ENCODE measurements at regions not wholly inside any gene's neighbourhood (a gene's known extent, or its start where the extent isn't known, plus 50 kb on each side); places are given as distances from the start of the nearest gene placed in this dataset.

DNA sequence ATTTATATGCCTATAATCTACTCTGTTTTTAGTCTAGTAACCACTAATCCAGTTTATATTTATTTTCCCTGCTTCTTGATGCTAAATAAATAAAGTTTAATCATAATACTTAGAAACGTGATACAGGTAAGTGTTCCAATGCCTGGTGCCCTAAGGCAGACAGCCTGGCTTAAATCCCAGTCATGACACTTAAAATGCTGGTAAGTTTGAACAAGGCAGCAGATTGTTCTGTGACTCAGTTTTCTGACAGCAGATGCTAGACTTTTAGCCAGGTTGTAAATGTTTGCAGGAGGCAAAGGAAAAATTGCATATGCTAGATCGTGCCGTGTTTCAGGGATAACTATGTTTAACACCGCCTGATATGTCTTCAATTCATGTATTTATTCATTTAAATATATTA, 2661.6 kb downstream of the PCDH7 start:
- WGBS, 3 donors: 54 to 71% (median 63%) methylated on average over 4 of the region's 4 CpGs
- no peaks in the 10 kb centered on the region for H3K4me1 ChIP-seq (ENCODE audit: control insufficient read depth in 3 of 3, insufficient read depth in 2 of 3, low read depth in 1 of 3, low read length in 2 of 3)
- DNase-seq: no peak
- H3K9me3 ChIP-seq (ENCODE audit: control insufficient read depth in 2 of 2, insufficient read depth in 1 of 2, low read depth in 1 of 2, low read length in 1 of 2): peaks cover 2 to 8% of the 10 kb centered on the region in 2 donors
- no peak overlapping the region for H3K27ac ChIP-seq (ENCODE audit: low read depth in 1 of 3, low read length in 2 of 3)
- FAIRE-seq: no peak
- no peaks in the 10 kb centered on the region for H3K36me3 ChIP-seq (ENCODE audit: control insufficient read depth in 3 of 3, insufficient read depth in 2 of 3, low read depth in 1 of 3, low read length in 3 of 3)
- no peaks in the 10 kb centered on the region for H3K27me3 ChIP-seq (ENCODE audit: control insufficient read depth in 3 of 3, insufficient read depth in 3 of 3, low read length in 3 of 3)
- H3K4me3 ChIP-seq (ENCODE audit: low read depth in 1 of 3, low read length in 3 of 3): no peak overlapping the region

GRCh38 chr4:33386764-33387163, 2666.6 kb downstream of the PCDH7 start:
- Histone ChIP-seq H3K4me3 (ENCODE audit: low read depth in 1 of 3, low read length in 3 of 3) (no peak overlapping the region), H3K36me3 (ENCODE audit: control insufficient read depth in 3 of 3, insufficient read depth in 2 of 3, low read depth in 1 of 3, low read length in 3 of 3) (no peaks in the 10 kb centered on the region), H3K27me3 (ENCODE audit: control insufficient read depth in 3 of 3, insufficient read depth in 3 of 3, low read length in 3 of 3) (no peaks in the 10 kb centered on the region), H3K27ac (ENCODE audit: low read depth in 1 of 3, low read length in 2 of 3) (no peak overlapping the region), H3K9me3 (ENCODE audit: control insufficient read depth in 2 of 2, insufficient read depth in 1 of 2, low read depth in 1 of 2, low read length in 1 of 2) (peaks cover 2 to 8% of the 10 kb centered on the region in 2 donors), H3K4me1 (ENCODE audit: control insufficient read depth in 3 of 3, insufficient read depth in 2 of 3, low read depth in 1 of 3, low read length in 2 of 3) (no peaks in the 10 kb centered on the region)
- FAIRE-seq (no peak), DNase-seq (no peak)

DNA sequence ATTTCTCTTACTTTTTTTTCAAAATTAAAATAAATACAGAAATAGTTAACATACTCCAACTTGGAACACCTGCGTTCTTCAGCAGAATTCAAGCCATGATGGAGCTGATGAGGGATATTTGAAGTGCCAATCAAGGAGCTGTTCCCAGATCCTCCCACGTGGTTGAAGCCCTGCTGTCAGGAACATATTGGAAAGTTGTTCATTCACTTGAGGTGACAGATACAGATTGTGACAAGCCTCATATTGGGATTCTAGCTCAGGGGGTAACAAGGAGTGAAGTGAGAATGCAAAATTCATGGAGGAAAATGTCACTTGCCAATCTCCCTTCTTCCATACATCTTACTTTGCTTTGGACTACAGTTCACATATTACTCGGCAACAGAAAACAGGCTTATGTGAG, 2670.8 kb downstream of the PCDH7 start:
- Histone ChIP-seq H3K4me1 (ENCODE audit: control insufficient read depth in 3 of 3, insufficient read depth in 2 of 3, low read depth in 1 of 3, low read length in 2 of 3) (no peaks in the 10 kb centered on the region), H3K36me3 (ENCODE audit: control insufficient read depth in 3 of 3, insufficient read depth in 2 of 3, low read depth in 1 of 3, low read length in 3 of 3) (no peaks in the 10 kb centered on the region), H3K27me3 (ENCODE audit: control insufficient read depth in 3 of 3, insufficient read depth in 3 of 3, low read length in 3 of 3) (no peaks in the 10 kb centered on the region), H3K4me3 (ENCODE audit: low read depth in 1 of 3, low read length in 3 of 3) (no peak overlapping the region), H3K27ac (ENCODE audit: low read depth in 1 of 3, low read length in 2 of 3) (no peak overlapping the region), H3K9me3 (ENCODE audit: control insufficient read depth in 2 of 2, insufficient read depth in 1 of 2, low read depth in 1 of 2, low read length in 1 of 2) (no peaks in the 10 kb centered on the region)
- no peak for FAIRE-seq
- WGBS, 3 donors: 67 to 71% (median 69%) methylated on average over 3 of the region's 3 CpGs
- no peak for DNase-seq

DNA sequence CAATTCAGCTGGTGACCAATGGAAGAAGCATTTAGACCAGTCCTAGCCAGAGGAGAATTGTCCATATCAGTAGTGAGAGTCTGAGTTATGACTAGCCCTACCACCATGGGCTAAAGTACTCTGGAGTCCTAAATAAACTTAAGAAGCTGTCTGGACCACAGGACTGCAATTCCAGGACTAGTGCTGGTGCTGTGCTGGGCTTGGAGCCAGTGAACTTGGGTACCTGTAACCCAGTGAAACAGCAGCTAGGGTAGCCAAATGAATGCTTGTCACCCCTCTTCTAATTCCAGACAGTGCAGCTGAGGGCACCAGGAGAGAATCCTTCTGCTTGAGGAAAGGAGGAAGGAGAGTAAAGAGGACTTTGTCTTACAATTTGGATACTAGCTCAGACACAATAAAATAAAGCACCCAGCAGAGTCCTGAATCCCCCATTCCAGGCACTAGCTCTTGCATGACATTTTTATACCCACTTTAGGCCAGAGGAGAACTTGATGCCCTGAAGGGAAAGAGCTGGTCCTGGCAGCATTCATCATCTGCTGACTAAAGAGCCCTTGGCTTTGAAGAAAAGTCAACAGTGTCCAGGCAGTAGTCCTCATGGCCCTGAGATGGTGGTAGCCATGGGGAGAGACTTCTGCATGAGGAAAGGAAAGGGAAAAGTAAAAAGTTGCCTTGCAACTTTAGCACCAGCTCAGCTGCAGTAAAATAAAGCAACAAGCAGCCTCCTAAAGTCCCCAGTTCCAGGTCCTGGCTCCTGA, 2675.7 kb downstream of the PCDH7 start:
- DNase-seq (no peak), FAIRE-seq (no peak)
- no peaks in the 10 kb centered on the region for H3K4me1 ChIP-seq (ENCODE audit: control insufficient read depth in 3 of 3, insufficient read depth in 2 of 3, low read depth in 1 of 3, low read length in 2 of 3)
- peaks cover 0 to 4% of the 10 kb centered on the region in 2 donors for H3K9me3 ChIP-seq (ENCODE audit: control insufficient read depth in 2 of 2, insufficient read depth in 1 of 2, low read depth in 1 of 2, low read length in 1 of 2)
- no peak overlapping the region for H3K27ac ChIP-seq (ENCODE audit: low read depth in 1 of 3, low read length in 2 of 3)
- no peaks in the 10 kb centered on the region for H3K36me3 ChIP-seq (ENCODE audit: control insufficient read depth in 3 of 3, insufficient read depth in 2 of 3, low read depth in 1 of 3, low read length in 3 of 3)
- no peaks in the 10 kb centered on the region for H3K27me3 ChIP-seq (ENCODE audit: control insufficient read depth in 3 of 3, insufficient read depth in 3 of 3, low read length in 3 of 3)
- H3K4me3 ChIP-seq (ENCODE audit: low read depth in 1 of 3, low read length in 3 of 3): no peak overlapping the region

DNA sequence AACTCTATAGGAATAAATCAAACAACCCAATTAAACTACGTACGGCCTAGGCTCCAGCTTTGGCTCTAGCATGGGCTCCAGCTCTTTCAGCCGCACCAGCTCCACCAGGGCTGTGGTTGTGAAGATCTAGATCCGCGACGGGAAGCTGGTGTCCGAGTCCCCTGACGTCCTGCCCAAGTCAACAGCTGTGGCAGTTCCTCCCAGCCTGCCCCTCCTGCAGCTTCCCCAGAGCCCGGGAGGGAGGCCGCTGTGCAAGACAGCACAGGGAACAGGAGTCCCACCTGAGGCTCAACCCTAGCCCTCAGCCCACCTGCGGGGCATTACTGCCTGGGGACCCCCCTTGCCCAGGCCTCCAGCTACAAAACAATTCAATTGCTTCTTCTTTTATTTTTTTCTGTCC, 2680.3 kb downstream of the PCDH7 start:
- FAIRE-seq: no peak
- no peaks in the 10 kb centered on the region for H3K27me3 ChIP-seq (ENCODE audit: control insufficient read depth in 3 of 3, insufficient read depth in 3 of 3, low read length in 3 of 3)
- H3K36me3 ChIP-seq (ENCODE audit: control insufficient read depth in 3 of 3, insufficient read depth in 2 of 3, low read depth in 1 of 3, low read length in 3 of 3): no peaks in the 10 kb centered on the region
- H3K9me3 ChIP-seq (ENCODE audit: control insufficient read depth in 2 of 2, insufficient read depth in 1 of 2, low read depth in 1 of 2, low read length in 1 of 2): peaks cover 0 to 4% of the 10 kb centered on the region in 2 donors
- no peak overlapping the region for H3K27ac ChIP-seq (ENCODE audit: low read depth in 1 of 3, low read length in 2 of 3)
- DNase-seq: no peak
- H3K4me3 ChIP-seq (ENCODE audit: low read depth in 1 of 3, low read length in 3 of 3): no peak overlapping the region
- H3K4me1 ChIP-seq (ENCODE audit: control insufficient read depth in 3 of 3, insufficient read depth in 2 of 3, low read depth in 1 of 3, low read length in 2 of 3): no peaks in the 10 kb centered on the region
- 89 to 95% (median 92%) methylated on average over 11 of the region's 11 CpGs for whole genome bisulfite sequencing, 3 donors

GRCh38 chr4:33407496-33407895, 2687.3 kb downstream of the PCDH7 start:
- H3K4me1 ChIP-seq (ENCODE audit: control insufficient read depth in 3 of 3, insufficient read depth in 2 of 3, low read depth in 1 of 3, low read length in 2 of 3): no peaks in the 10 kb centered on the region
- WGBS, 3 donors: 77 to 89% (median 82%) methylated on average over 2 of the region's 2 CpGs
- no peak for FAIRE-seq

DNA sequence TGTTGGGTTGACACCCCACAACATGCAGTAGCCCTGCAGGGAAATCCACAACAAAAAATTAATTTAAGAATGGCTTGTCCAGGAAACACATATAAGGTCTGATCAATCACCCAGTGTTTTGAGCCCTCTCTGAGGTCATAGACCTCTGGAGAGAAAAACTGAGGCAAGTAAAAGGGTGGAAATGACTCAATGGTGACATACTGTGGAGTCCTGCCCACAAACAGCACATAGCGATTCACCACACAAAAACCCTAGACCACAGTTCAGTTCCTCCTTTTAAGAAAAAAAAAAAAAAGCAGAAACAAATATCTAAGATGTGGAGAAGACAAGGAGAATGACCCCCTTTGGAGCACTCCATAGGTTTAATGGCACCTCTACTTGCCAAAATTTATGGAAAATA, 2691.0 kb downstream of the PCDH7 start:
- FAIRE-seq: no peak
- no peaks in the 10 kb centered on the region for H3K36me3 ChIP-seq (ENCODE audit: control insufficient read depth in 3 of 3, insufficient read depth in 2 of 3, low read depth in 1 of 3, low read length in 3 of 3)

More at GRCh38 chr4:33407496-33407895, 2687.3 kb downstream of the PCDH7 start:
- DNase-seq: no peak
- H3K27me3 ChIP-seq (ENCODE audit: control insufficient read depth in 3 of 3, insufficient read depth in 3 of 3, low read length in 3 of 3): no peaks in the 10 kb centered on the region
- H3K4me3 ChIP-seq (ENCODE audit: low read depth in 1 of 3, low read length in 3 of 3): no peak overlapping the region
- no peaks in the 10 kb centered on the region for H3K9me3 ChIP-seq (ENCODE audit: control insufficient read depth in 2 of 2, insufficient read depth in 1 of 2, low read depth in 1 of 2, low read length in 1 of 2)
- H3K27ac ChIP-seq (ENCODE audit: low read depth in 1 of 3, low read length in 2 of 3): no peak overlapping the region
- no peaks in the 10 kb centered on the region for H3K36me3 ChIP-seq (ENCODE audit: control insufficient read depth in 3 of 3, insufficient read depth in 2 of 3, low read depth in 1 of 3, low read length in 3 of 3)

GRCh38 chr4:33421887-33422286, 2701.7 kb downstream of the PCDH7 start:
- Histone ChIP-seq H3K9me3 (ENCODE audit: control insufficient read depth in 2 of 2, insufficient read depth in 1 of 2, low read depth in 1 of 2, low read length in 1 of 2) (no peaks in the 10 kb centered on the region), H3K27ac (ENCODE audit: low read depth in 1 of 3, low read length in 2 of 3) (no peak overlapping the region), H3K27me3 (ENCODE audit: control insufficient read depth in 3 of 3, insufficient read depth in 3 of 3, low read length in 3 of 3) (no peaks in the 10 kb centered on the region), H3K4me1 (ENCODE audit: control insufficient read depth in 3 of 3, insufficient read depth in 2 of 3, low read depth in 1 of 3, low read length in 2 of 3) (no peaks in the 10 kb centered on the region), H3K4me3 (ENCODE audit: low read depth in 1 of 3, low read length in 3 of 3) (no peak overlapping the region), H3K36me3 (ENCODE audit: control insufficient read depth in 3 of 3, insufficient read depth in 2 of 3, low read depth in 1 of 3, low read length in 3 of 3) (no peaks in the 10 kb centered on the region)
- DNase-seq (no peak), FAIRE-seq (no peak)
- WGBS, 3 donors: 85 to 89% (median 87%) methylated on average over 3 of the region's 3 CpGs

More for the DNA sequence above, 2691.0 kb downstream of the PCDH7 start:
- Histone ChIP-seq H3K4me3 (ENCODE audit: low read depth in 1 of 3, low read length in 3 of 3) (no peak overlapping the region), H3K4me1 (ENCODE audit: control insufficient read depth in 3 of 3, insufficient read depth in 2 of 3, low read depth in 1 of 3, low read length in 2 of 3) (no peaks in the 10 kb centered on the region), H3K27me3 (ENCODE audit: control insufficient read depth in 3 of 3, insufficient read depth in 3 of 3, low read length in 3 of 3) (no peaks in the 10 kb centered on the region), H3K9me3 (ENCODE audit: control insufficient read depth in 2 of 2, insufficient read depth in 1 of 2, low read depth in 1 of 2, low read length in 1 of 2) (peaks cover under 1% of the 10 kb centered on the region in 2 donors), H3K27ac (ENCODE audit: low read depth in 1 of 3, low read length in 2 of 3) (no peak overlapping the region)
- DNase-seq: no peak
- 66 to 85% (median 69%) methylated on average over 1 of the region's 1 CpG for WGBS, 3 donors

GRCh38 chr4:33422656-33423055, 2702.5 kb downstream of the PCDH7 start:
- Histone ChIP-seq H3K27me3 (ENCODE audit: control insufficient read depth in 3 of 3, insufficient read depth in 3 of 3, low read length in 3 of 3) (no peaks in the 10 kb centered on the region), H3K27ac (ENCODE audit: low read depth in 1 of 3, low read length in 2 of 3) (no peak overlapping the region), H3K4me3 (ENCODE audit: low read depth in 1 of 3, low read length in 3 of 3) (no peak overlapping the region), H3K4me1 (ENCODE audit: control insufficient read depth in 3 of 3, insufficient read depth in 2 of 3, low read depth in 1 of 3, low read length in 2 of 3) (no peaks in the 10 kb centered on the region), H3K36me3 (ENCODE audit: control insufficient read depth in 3 of 3, insufficient read depth in 2 of 3, low read depth in 1 of 3, low read length in 3 of 3) (no peaks in the 10 kb centered on the region), H3K9me3 (ENCODE audit: control insufficient read depth in 2 of 2, insufficient read depth in 1 of 2, low read depth in 1 of 2, low read length in 1 of 2) (no peaks in the 10 kb centered on the region)
- FAIRE-seq (no peak), DNase-seq (no peak)
- WGBS, 3 donors: 57 to 66% (median 61%) methylated on average over 5 of the region's 5 CpGs

All from small intestine (tissue), 7 donors.